ENCODE measurements at regions not wholly inside any gene's neighbourhood (a gene's known extent, or its start where the extent isn't known, plus 50 kb on each side); places are given as distances from the start of the nearest gene placed in this dataset.

- Histone ChIP-seq H3K27me3 (ENCODE audit: control insufficient read depth, insufficient read depth, low read length) (no peaks in the 10 kb centered on the region), H3K9me3 (ENCODE audit: control insufficient read depth, insufficient read depth, low read length) (no peaks in the 10 kb centered on the region), H3K36me3 (ENCODE audit: control insufficient read depth, insufficient read depth, low read length) (no peaks in the 10 kb centered on the region), H3K27ac (ENCODE audit: low read length) (no peak overlapping the region), H3K4me3 (ENCODE audit: low read length) (no peak overlapping the region), H3K4me1 (ENCODE audit: control insufficient read depth, insufficient read depth, low read length) (no peaks in the 10 kb centered on the region)
- no CpG with 5 or more reads among the region's 3 CpGs for WGBS (ENCODE audit: insufficient coverage, insufficient read length)
- DNase-seq (ENCODE audit: low read depth, low spot score) = no peak
Observed at GRCh38 chr5:36443941-36444340, 142.2 kb upstream of the RANBP3L start.

- DNase-seq (ENCODE audit: low read depth, low spot score) = no peak
- Histone ChIP-seq H3K27ac (ENCODE audit: low read length) (no peak overlapping the region), H3K9me3 (ENCODE audit: control insufficient read depth, insufficient read depth, low read length) (no peaks in the 10 kb centered on the region), H3K4me1 (ENCODE audit: control insufficient read depth, insufficient read depth, low read length) (no peaks in the 10 kb centered on the region), H3K4me3 (ENCODE audit: low read length) (no peak overlapping the region), H3K36me3 (ENCODE audit: control insufficient read depth, insufficient read depth, low read length) (no peaks in the 10 kb centered on the region), H3K27me3 (ENCODE audit: control insufficient read depth, insufficient read depth, low read length) (no peaks in the 10 kb centered on the region)
- no CpG with 5 or more reads among the region's 11 CpGs for WGBS (ENCODE audit: insufficient coverage, insufficient read length)
Observed at GRCh38 chr5:36444582-36445418, 143.1 kb upstream of the RANBP3L start.

GRCh38 chr5:36447776-36448175 is 146.1 kb upstream of the RANBP3L start:
- H3K27ac ChIP-seq (ENCODE audit: low read length) = no peak overlapping the region
- H3K4me3 ChIP-seq (ENCODE audit: low read length) = no peak overlapping the region
- no peaks in the 10 kb centered on the region for H3K36me3 ChIP-seq (ENCODE audit: control insufficient read depth, insufficient read depth, low read length)
- DNase-seq (ENCODE audit: low read depth, low spot score) = no peak
- WGBS (ENCODE audit: insufficient coverage, insufficient read length) = no CpG with 5 or more reads among the region's 2 CpGs
- no peaks in the 10 kb centered on the region for H3K4me1 ChIP-seq (ENCODE audit: control insufficient read depth, insufficient read depth, low read length)
- H3K27me3 ChIP-seq (ENCODE audit: control insufficient read depth, insufficient read depth, low read length) = no peaks in the 10 kb centered on the region; the same call in 1 of the 2 replicates
- H3K9me3 ChIP-seq (ENCODE audit: control insufficient read depth, insufficient read depth, low read length) = no peaks in the 10 kb centered on the region

- Histone ChIP-seq H3K27me3 (ENCODE audit: control insufficient read depth, insufficient read depth, low read length) (no peaks in the 10 kb centered on the region; the same call in 1 of the 2 replicates), H3K27ac (ENCODE audit: low read length) (no peak overlapping the region), H3K4me3 (ENCODE audit: low read length) (no peak overlapping the region), H3K9me3 (ENCODE audit: control insufficient read depth, insufficient read depth, low read length) (no peaks in the 10 kb centered on the region), H3K4me1 (ENCODE audit: control insufficient read depth, insufficient read depth, low read length) (no peaks in the 10 kb centered on the region), H3K36me3 (ENCODE audit: control insufficient read depth, insufficient read depth, low read length) (no peaks in the 10 kb centered on the region)
- no peak for DNase-seq (ENCODE audit: low read depth, low spot score)
- WGBS (ENCODE audit: insufficient coverage, insufficient read length) = no CpG with 5 or more reads among the region's 3 CpGs
Observed at GRCh38 chr5:36450229-36451014, 148.7 kb upstream of the RANBP3L start.

- H3K27me3 ChIP-seq (ENCODE audit: control insufficient read depth, insufficient read depth, low read length) = no peaks in the 10 kb centered on the region; the same call in 1 of the 2 replicates
- H3K36me3 ChIP-seq (ENCODE audit: control insufficient read depth, insufficient read depth, low read length) = no peaks in the 10 kb centered on the region
- no CpG with 5 or more reads among the region's 4 CpGs for WGBS (ENCODE audit: insufficient coverage, insufficient read length)
- H3K9me3 ChIP-seq (ENCODE audit: control insufficient read depth, insufficient read depth, low read length) = no peaks in the 10 kb centered on the region
- H3K27ac ChIP-seq (ENCODE audit: low read length) = no peak overlapping the region
- H3K4me1 ChIP-seq (ENCODE audit: control insufficient read depth, insufficient read depth, low read length) = no peaks in the 10 kb centered on the region
- no peak for DNase-seq (ENCODE audit: low read depth, low spot score)
- no peak overlapping the region for H3K4me3 ChIP-seq (ENCODE audit: low read length)
Observed at GRCh38 chr5:36452424-36453006, 150.8 kb upstream of the RANBP3L start.

GRCh38 chr5:36457511-36458270 is 148.7 kb upstream of the SLC1A3 start:
- DNase-seq (ENCODE audit: low read depth, low spot score) = no peak
- no CpG with 5 or more reads among the region's 3 CpGs for WGBS (ENCODE audit: insufficient coverage, insufficient read length)
- Histone ChIP-seq H3K36me3 (ENCODE audit: control insufficient read depth, insufficient read depth, low read length) (no peaks in the 10 kb centered on the region), H3K4me1 (ENCODE audit: control insufficient read depth, insufficient read depth, low read length) (no peaks in the 10 kb centered on the region), H3K4me3 (ENCODE audit: low read length) (no peak overlapping the region), H3K27ac (ENCODE audit: low read length) (no peak overlapping the region), H3K27me3 (ENCODE audit: control insufficient read depth, insufficient read depth, low read length) (no peaks in the 10 kb centered on the region), H3K9me3 (ENCODE audit: control insufficient read depth, insufficient read depth, low read length) (no peaks in the 10 kb centered on the region; the same call in 1 of the 2 replicates)

GRCh38 chr5:36458746-36459145 is 147.7 kb upstream of the SLC1A3 start:
- Histone ChIP-seq H3K36me3 (ENCODE audit: control insufficient read depth, insufficient read depth, low read length) (no peaks in the 10 kb centered on the region), H3K4me3 (ENCODE audit: low read length) (no peak overlapping the region), H3K9me3 (ENCODE audit: control insufficient read depth, insufficient read depth, low read length) (no peaks in the 10 kb centered on the region; the same call in 1 of the 2 replicates), H3K27me3 (ENCODE audit: control insufficient read depth, insufficient read depth, low read length) (no peaks in the 10 kb centered on the region), H3K27ac (ENCODE audit: low read length) (no peak overlapping the region), H3K4me1 (ENCODE audit: control insufficient read depth, insufficient read depth, low read length) (no peaks in the 10 kb centered on the region)
- DNase-seq (ENCODE audit: low read depth, low spot score) = no peak
- no CpG with 5 or more reads among the region's 3 CpGs for WGBS (ENCODE audit: insufficient coverage, insufficient read length)

GRCh38 chr5:36459176-36460135 is 146.9 kb upstream of the SLC1A3 start:
- Histone ChIP-seq H3K27ac (ENCODE audit: low read length) (no peak overlapping the region), H3K36me3 (ENCODE audit: control insufficient read depth, insufficient read depth, low read length) (no peaks in the 10 kb centered on the region), H3K4me1 (ENCODE audit: control insufficient read depth, insufficient read depth, low read length) (no peaks in the 10 kb centered on the region), H3K4me3 (ENCODE audit: low read length) (no peak overlapping the region), H3K9me3 (ENCODE audit: control insufficient read depth, insufficient read depth, low read length) (no peaks in the 10 kb centered on the region; the same call in 1 of the 2 replicates), H3K27me3 (ENCODE audit: control insufficient read depth, insufficient read depth, low read length) (no peaks in the 10 kb centered on the region)
- peak; percentile 39 for DNase-seq (ENCODE audit: low read depth, low spot score)
- WGBS (ENCODE audit: insufficient coverage, insufficient read length) = no CpG with 5 or more reads among the region's 5 CpGs

GRCh38 chr5:36462295-36463021 is 143.9 kb upstream of the SLC1A3 start:
- no CpG with 5 or more reads among the region's 5 CpGs for WGBS (ENCODE audit: insufficient coverage, insufficient read length)
- no peak for DNase-seq (ENCODE audit: low read depth, low spot score)
- no peaks in the 10 kb centered on the region; the same call in 1 of the 2 replicates for H3K9me3 ChIP-seq (ENCODE audit: control insufficient read depth, insufficient read depth, low read length)

More at GRCh38 chr5:36462295-36463021, 143.9 kb upstream of the SLC1A3 start:
- H3K36me3 ChIP-seq (ENCODE audit: control insufficient read depth, insufficient read depth, low read length) = no peaks in the 10 kb centered on the region
- no peak overlapping the region for H3K27ac ChIP-seq (ENCODE audit: low read length)
- H3K4me1 ChIP-seq (ENCODE audit: control insufficient read depth, insufficient read depth, low read length) = no peaks in the 10 kb centered on the region; the same call in 1 of the 2 replicates
- H3K4me3 ChIP-seq (ENCODE audit: low read length) = no peak overlapping the region
- H3K27me3 ChIP-seq (ENCODE audit: control insufficient read depth, insufficient read depth, low read length) = no peaks in the 10 kb centered on the region

All from iPS DF 6.9 (cell line).